ENCODE measurements at regions not wholly inside any gene's neighbourhood (a gene's known extent, or its start where the extent isn't known, plus 50 kb on each side); places are given as distances from the start of the nearest gene placed in this dataset.

DNA sequence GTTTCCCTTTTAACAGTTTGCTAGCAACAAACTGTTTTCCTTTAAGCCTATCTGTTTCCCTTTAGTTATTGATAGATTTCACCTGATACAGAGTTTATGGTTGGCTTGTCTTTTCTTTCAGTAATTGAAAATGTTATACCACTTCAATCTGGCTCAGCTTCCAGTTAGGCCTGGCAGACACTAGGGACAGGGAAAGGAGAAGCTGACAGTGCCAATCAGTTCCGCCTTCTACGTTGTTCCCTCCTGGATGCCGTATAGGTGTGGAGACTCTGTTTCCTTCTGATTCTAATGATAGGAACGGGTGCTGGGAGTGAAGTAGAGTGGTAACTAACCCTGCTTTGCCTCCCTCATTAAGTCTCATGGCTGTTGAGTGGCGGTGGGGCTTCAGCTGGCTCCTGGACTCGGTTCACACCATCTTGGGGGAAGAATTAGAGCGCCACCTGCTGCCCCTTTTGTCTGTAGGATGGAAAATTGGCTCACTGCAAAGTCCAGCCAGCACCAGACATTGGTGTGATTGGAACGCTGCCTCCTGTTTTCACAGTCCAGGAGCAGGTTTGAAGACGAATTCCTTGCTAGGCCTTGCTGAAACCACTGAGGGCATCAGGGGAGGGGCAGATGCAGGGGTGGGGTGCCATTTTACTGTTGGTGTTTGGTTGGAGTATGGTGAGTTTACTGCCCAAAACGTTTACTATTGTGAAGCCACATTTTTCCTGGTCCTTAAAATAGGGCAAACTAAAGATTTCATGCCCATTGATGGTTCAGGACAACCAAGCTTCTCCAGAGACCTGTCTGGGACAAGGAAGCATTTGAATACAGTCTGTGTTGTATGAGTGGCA is 1729.5 kb downstream of the GRIK2 start:
- Histone ChIP-seq H3K27ac (ENCODE audit: low read depth in 2 of 2, low read length in 2 of 2) (no peak overlapping the region), H3K9ac (ENCODE audit: low read length in 3 of 3) (no peak overlapping the region), H3K4me1 (ENCODE audit: control insufficient read depth in 2 of 3, insufficient read depth in 2 of 3, low read depth in 1 of 3, low read length in 3 of 3) (no peaks in the 10 kb centered on the region), H3K36me3 (ENCODE audit: control insufficient read depth in 2 of 3, insufficient read depth in 3 of 3, low read length in 3 of 3) (no peaks in the 10 kb centered on the region), H3K4me3 (ENCODE audit: low read length in 3 of 3) (no peak overlapping the region), H3K9me3 (ENCODE audit: control insufficient read depth in 2 of 3, insufficient read depth in 1 of 3, low read length in 3 of 3) (no peaks in the 10 kb centered on the region), H3K27me3 (ENCODE audit: control insufficient read depth, insufficient read depth, low read length) (no peaks in the 10 kb centered on the region)
- peak; percentile 44 for TF ChIP-seq CTCF (IDR thresholded peaks at IDR 0.05; ENCODE audit: borderline replicate concordance, extremely low read depth, insufficient read depth)
- peak in 4 of 5 donors; percentile 87 to 91 (median 90) for DNase-seq
- FAIRE-seq: no peak
- intact Hi-C loops (cut with DNase I): no loop called here

- Histone ChIP-seq H3K27ac (ENCODE audit: low read depth in 2 of 2, low read length in 2 of 2) (no peak overlapping the region), H3K4me1 (ENCODE audit: control insufficient read depth in 2 of 3, insufficient read depth in 2 of 3, low read depth in 1 of 3, low read length in 3 of 3) (no peaks in the 10 kb centered on the region), H3K4me3 (ENCODE audit: low read length in 3 of 3) (no peak overlapping the region), H3K9me3 (ENCODE audit: control insufficient read depth in 2 of 3, insufficient read depth in 1 of 3, low read length in 3 of 3) (no peaks in the 10 kb centered on the region), H3K36me3 (ENCODE audit: control insufficient read depth in 2 of 3, insufficient read depth in 3 of 3, low read length in 3 of 3) (no peaks in the 10 kb centered on the region), H3K9ac (ENCODE audit: low read length in 3 of 3) (no peak overlapping the region), H3K27me3 (ENCODE audit: control insufficient read depth, insufficient read depth, low read length) (no peaks in the 10 kb centered on the region)
- TF ChIP-seq CTCF (IDR thresholded peaks at IDR 0.05; ENCODE audit: borderline replicate concordance, extremely low read depth, insufficient read depth): no peak
- intact Hi-C loops (cut with DNase I): no loop called here
- DNase-seq: no peak
- no peak for FAIRE-seq
These were observed 1725.5 kb downstream of the GRIK2 start for GRCh38 chr6:103119056-103119455.

DNA sequence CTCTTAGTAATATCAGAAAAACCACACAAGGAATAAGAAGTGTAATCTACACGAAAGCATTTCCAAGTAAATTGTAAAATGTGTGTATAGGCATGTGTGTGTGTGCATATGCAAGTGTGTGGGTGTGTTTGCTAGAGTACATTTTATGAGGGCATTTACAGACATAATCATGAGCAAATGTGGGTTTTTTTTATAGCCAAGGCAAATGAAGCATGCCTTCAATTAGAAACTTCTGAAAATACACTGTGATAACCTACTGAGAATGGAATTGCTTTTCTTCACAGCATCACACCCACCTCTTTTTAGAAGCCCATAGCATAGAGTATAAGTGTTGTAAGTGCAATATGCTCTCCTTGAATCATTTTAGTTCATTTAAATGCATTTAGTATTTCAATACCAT is 1721.1 kb downstream of the GRIK2 start:
- Histone ChIP-seq H3K27ac (ENCODE audit: low read depth in 2 of 2, low read length in 2 of 2) (no peak overlapping the region), H3K4me3 (ENCODE audit: low read length in 3 of 3) (no peak overlapping the region), H3K9ac (ENCODE audit: low read length in 3 of 3) (no peak overlapping the region), H3K36me3 (ENCODE audit: control insufficient read depth in 2 of 3, insufficient read depth in 3 of 3, low read length in 3 of 3) (no peaks in the 10 kb centered on the region), H3K4me1 (ENCODE audit: control insufficient read depth in 2 of 3, insufficient read depth in 2 of 3, low read depth in 1 of 3, low read length in 3 of 3) (no peaks in the 10 kb centered on the region), H3K9me3 (ENCODE audit: control insufficient read depth in 2 of 3, insufficient read depth in 1 of 3, low read length in 3 of 3) (no peaks in the 10 kb centered on the region), H3K27me3 (ENCODE audit: control insufficient read depth, insufficient read depth, low read length) (no peaks in the 10 kb centered on the region)
- DNase-seq: no peak
- intact Hi-C loops (cut with DNase I): no loop called here
- no peak for TF ChIP-seq CTCF (IDR thresholded peaks at IDR 0.05; ENCODE audit: borderline replicate concordance, extremely low read depth, insufficient read depth)
- no peak for FAIRE-seq
